ENCODE measurements at regions not wholly inside any gene's neighbourhood (a gene's known extent, or its start where the extent isn't known, plus 50 kb on each side); places are given as distances from the start of the nearest gene placed in this dataset.

DNA sequence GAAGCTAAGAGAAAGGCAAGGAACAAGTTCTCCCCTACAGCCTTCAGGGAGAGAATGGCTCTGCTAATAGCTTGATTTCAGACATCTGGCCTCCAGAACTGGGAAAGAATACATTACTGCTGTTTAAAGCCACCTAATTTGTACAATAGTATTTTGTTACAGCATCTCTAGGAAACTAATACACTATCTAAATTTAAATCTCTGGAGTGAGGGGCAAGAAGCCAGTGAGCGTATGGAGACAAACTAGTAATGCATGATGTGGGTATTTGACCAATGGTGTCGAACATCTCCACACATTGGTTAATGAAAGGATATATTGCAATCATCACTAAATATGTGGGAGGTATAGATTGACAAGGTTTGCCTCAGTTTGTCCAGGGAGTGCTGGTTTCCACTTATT lies 451.5 kb downstream of the EPM2A start:
- TF ChIP-seq, protein P1, sequence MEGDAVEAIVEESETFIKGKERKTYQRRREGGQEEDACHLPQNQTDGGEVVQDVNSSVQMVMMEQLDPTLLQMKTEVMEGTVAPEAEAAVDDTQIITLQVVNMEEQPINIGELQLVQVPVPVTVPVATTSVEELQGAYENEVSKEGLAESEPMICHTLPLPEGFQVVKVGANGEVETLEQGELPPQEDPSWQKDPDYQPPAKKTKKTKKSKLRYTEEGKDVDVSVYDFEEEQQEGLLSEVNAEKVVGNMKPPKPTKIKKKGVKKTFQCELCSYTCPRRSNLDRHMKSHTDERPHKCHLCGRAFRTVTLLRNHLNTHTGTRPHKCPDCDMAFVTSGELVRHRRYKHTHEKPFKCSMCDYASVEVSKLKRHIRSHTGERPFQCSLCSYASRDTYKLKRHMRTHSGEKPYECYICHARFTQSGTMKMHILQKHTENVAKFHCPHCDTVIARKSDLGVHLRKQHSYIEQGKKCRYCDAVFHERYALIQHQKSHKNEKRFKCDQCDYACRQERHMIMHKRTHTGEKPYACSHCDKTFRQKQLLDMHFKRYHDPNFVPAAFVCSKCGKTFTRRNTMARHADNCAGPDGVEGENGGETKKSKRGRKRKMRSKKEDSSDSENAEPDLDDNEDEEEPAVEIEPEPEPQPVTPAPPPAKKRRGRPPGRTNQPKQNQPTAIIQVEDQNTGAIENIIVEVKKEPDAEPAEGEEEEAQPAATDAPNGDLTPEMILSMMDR (IDR thresholded peaks at IDR 0.05) = no peak
- TF ChIP-seq ZFX (IDR thresholded peaks at IDR 0.05; ENCODE audit: borderline replicate concordance) = no peak

Data from 22Rv1 (cell line).